GM21717 (cell line): ENCODE measurements at regions not wholly inside any gene's neighbourhood (a gene's known extent, or its start where the extent isn't known, plus 50 kb on each side); places are given as distances from the start of the nearest gene placed in this dataset.

Experiments
- ATAC-seq: cut with Tn5 transposase; IDR thresholded peaks from one replicate; pipeline ENCODE4 v1.9.1; 2021; ENCODE audit warnings: mild to moderate bottlenecking, moderate library complexity; ENCODE audit not compliant: unreplicated experiment

DNA sequence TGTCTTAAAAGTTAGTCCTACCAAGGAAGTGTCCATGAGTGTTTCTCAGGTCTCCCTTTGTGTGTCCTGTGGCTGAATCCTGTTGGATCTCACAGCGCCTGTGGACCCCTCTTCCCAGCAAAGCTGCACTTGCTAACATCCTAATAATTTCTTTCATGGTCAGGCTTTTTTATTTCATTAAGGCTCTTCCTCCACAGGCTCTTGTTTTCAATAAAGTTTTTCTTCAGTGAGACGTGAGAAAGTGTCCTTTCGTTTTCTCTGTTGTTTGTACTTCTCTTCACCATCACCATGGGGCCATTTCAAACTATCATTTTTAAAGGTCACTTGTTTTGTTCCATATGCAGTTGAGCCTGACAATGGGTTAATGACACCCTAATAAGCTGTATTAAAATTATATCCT is 231.5 kb downstream of the LMO4 start:
- no peak for ATAC-seq

DNA sequence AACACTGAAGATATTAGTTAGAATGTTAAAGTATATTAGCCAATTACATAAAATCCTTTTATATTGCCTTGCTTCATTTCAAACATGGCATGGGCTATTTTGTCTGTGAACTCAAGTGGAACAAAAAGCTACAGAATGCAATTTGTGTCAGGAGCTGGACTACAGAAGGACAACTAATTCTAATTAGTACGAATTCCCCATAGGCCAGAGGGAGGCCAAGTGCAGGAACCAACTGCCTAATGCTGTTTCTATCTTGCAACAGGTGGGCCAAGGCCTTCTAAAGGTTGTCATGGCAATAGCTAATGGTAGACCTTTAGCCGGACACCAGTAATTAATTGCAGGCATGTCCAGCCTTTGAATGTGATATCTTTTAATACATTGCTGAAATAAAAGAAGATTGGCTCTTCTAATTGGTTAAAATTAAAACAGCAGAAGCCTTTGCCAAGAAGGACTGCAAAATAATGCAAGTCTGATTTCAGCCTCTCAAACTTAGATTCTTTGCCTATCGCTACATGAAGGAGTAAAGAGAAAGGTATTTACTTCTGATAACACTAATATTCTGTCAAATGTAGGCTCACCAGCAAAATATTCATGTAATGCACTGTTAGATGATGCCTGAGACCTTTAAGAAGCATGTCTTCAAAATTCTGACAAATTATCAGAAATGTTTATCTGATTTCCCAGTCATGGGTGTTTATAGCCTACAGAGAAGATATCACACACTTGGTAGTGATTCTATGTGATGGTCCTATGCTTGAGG is 232.1 kb downstream of the LMO4 start:
- ATAC-seq: no peak

DNA sequence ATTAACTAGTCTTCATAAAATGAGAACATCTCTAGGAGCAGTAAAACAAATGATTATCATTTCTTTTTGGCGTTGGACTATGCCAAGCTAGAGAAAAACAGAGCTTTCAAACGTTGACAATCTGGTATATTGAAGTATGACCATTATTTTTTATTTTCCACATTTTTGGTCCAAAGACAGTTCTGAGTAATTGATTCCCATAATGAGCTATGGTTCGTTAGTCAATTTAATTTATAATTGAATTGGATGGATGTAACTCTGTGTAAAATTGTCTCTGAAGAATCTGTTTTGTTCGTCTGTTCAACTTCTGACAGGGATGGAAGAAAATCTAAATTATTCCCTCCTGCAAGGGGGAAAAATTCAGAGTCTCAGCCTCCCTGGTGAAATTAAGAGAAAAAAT is 234.5 kb downstream of the LMO4 start:
- ATAC-seq: no peak

DNA sequence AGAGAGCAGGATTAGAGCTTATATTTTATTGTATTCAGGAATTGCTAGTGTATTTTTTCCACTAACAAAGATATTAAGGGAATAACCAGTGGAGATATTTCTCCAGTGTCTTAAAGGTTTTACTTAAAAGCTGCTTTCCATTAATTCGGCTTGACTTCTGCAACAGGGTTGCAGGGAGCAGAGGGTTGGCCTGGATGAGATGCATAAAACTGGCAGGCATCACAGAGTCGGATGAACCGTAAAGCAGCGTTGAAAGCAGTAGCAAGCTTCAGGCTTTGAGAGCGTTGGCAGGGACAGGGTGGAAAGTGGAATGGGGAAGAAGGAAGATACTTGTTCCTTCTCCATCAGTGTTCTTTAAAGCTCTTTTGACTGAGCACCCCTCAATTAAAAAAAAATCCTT is 237.2 kb downstream of the LMO4 start:
- ATAC-seq: no peak

DNA sequence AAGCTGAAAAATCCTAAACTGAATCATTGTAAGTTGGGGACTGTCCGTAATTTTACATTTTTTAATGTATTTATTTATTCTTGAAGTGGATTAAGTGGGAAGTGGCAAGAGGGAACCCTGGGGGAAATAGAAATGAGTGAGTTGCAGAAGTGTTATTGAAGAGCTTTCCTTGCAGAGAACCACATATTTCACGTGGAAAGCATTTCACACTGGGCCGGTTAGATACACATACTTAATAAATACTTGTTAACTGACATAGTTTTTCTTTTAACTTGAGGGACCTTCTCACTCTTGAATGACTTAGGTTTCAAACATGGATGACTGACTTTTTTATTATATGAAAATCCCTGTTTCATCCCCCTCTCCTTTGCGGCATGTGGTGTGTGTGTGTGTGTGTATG is 239.3 kb downstream of the LMO4 start:
- no peak for ATAC-seq

DNA sequence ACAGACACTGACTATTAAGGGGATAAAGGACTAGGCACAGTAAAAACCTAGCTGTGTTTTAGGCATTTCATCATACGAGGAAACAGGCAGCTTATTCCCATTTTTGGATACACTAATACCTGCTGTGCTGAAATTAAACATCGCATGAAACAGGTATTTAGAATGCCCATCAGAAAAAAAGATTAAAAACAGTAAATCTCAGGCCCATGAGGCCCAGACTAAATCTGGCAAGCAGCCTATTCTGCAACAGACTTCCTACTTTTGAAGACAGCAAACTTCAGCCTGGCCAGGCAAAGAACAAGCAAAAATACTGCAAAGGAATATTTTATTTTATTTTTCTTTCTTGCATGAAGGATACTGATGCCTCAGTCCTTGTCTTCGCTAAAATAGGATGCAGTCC is 240.2 kb downstream of the LMO4 start:
- ATAC-seq: no peak

DNA sequence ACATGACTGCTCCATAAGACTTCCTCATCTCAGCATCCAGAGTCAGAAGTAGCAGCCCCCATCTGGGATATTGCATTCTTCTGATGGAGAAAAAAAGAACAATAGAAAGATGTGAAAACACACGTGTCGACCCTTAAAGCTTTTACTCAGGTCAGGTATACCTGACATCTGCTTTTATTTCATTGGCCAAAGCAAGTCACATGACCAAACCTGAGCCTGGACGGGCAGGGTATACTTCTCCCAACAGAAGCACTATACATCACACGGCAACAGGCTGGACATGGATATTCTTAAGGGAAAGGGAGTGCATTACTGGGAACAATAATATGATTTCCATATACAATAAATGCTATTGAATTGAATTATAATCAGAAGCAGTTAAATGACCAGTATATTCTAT is 243.3 kb downstream of the LMO4 start:
- ATAC-seq: no peak

DNA sequence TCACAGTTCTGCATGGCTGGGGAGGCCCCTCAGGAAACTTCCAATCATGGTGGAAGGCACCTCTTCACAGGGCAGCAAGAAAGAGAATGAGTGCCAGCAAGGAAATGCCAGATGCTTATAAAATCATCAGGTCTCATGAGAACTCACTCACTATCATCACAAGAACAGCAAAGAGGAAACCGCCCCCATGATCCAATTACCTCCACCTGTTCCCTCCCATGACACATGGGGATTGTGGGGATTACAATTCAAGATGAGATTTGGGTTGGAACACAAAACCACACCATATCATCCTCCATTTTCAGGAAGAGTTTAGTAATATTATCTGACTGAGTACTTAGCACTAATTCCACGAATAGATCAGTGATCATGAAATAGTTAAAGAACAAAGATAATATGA is 244.2 kb downstream of the LMO4 start:
- ATAC-seq: no peak

DNA sequence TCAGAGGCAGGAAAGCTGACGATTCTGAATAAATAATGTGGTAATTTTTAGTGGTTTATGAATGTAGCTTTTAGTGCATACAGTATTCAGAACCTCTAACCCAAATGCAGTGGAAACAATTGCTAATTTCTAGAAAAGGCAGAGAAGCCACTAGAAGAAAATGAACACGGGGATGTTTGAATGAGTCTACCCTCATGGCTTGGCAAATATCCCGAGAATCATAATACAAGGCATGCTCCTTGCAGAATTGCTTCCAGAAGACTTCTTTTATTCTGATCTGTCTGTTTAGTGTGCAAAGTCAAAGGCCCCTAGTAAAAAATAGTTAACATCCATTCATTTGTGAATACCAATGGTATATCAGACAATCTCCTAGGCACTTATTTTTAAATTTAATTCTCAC is 246.8 kb downstream of the LMO4 start:
- no peak for ATAC-seq

DNA sequence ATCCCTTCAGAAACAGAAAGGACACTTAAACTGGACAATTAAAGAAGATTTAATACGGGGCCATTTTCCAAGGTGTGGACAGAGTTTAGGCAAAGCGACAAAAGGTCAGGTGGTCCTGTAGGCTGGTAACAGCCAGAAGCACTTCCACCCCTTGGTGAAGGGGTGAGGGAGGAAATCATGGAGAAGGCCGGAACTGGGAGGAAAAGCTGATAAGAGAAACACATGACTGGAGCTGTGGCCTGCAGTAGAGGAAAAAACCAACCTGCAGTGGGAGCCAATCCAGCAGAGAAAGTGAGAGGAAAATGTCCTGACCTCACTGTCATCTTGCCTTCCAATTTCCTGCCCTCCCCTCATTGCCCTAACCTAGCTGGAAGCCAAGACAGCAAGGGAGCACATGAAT is 249.8 kb downstream of the LMO4 start:
- no peak for ATAC-seq

DNA sequence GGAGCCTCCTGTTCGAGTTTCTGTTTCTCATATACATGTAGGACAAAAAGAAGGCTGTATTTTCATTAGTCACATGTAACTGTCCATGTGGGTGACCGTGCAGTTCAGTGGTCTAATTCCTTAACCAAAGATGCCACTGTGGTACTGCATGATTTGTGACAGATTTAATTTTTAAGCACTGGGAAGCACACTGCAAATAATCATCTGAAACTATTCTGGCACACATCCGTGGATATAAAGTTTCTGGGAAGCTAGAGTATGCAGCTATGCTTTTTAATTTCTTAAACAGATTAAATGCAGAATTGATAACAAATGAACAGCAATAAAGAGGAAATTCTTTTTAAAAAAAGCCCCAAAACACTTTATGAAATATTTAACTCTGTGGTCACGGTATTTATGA is 254.8 kb downstream of the LMO4 start:
- ATAC-seq: no peak

DNA sequence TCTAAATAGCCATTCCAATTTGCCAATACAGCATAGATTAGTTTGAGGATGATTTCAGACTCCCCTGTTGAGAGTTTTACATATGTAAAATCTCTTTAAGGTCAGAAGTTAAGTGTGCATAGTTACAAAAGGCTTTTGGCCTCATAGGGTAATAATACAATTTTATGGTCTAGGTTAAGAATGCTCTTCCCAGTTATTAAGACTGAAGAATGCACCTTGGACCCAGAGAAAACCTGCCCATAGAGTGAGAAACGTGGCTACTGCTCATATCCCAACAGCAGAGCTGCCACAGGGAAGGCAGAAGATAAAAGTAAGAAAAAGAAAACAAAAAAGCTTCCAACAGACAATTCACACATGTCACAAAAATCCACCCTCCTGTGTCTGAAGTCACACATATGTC is 255.9 kb downstream of the LMO4 start:
- no peak for ATAC-seq

DNA sequence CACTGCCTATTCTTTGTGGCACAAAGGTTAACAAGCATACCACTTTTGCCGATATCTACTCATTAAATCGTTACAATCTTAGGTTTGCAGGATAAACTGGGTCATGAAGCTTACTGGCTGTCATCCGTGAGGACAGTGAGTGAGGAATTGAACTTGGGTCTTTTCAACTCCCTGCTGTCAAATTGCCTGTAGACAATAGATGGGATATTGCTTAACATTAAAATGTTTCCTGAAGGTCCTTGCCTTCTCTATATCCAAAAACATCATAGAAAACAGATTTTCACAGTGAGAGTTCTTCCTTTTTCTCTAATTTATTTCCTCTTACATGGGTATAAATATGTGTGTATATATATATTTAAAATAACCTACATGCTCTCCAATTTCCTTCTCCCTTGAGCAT is 257.8 kb downstream of the LMO4 start:
- no peak for ATAC-seq

DNA sequence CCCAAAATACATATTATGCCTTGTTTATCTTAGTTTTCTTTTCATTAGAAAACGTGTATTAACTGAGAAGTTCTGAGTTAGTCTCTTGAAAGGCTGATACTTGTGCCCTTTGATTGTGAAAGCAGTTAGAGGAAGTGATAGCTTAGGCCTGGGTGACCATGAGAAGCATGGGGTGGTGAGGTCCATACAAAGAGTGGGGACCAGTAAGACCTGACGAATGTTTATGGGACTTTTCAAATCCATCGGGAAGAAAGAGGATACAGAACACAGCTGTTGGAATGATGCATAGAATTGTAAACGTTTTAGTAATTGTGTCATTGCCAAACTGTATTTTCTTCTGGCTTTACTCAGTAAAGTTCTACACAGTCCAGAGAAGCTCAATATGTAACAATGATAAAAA is 259.8 kb downstream of the LMO4 start:
- ATAC-seq: peak; percentile 71

DNA sequence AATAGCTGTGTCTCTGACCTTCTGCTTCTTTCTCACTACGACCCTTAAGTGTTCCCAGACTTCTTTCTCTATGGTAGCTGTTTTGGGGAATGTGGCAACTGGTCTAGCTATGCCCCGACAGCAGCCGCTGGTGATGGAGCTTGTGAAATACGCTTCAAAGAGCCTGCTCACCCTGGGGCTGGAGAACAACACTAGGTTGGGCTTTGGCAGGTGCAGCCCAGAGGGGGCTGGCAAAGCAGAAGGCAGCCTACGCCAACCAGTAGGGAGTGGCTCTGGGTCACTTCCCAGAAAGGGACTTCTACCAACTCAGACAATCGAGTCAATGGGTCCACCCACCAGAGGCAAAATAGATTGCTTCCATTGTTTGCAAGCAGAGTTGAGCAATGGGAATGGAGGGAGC is 262.8 kb downstream of the LMO4 start:
- no peak for ATAC-seq

DNA sequence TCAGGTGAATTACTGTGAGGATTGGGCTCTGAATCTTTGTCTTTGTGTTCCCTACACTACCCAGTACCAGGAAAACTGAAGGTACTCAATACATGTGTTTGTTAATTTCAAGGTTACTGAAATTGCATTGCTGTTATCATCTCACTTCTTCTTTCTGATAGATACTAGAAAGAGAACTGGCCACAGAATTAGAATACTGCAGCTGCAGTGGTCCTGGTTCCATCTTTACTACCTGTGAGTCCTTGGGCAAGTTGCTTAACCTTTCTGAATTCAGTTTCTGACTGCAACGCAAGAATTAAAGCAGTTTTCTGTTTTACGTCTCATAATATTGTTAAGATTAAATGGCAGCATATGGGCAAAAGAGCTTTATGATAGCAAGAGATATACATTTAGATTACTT is 263.5 kb downstream of the LMO4 start:
- ATAC-seq: peak; percentile 91

DNA sequence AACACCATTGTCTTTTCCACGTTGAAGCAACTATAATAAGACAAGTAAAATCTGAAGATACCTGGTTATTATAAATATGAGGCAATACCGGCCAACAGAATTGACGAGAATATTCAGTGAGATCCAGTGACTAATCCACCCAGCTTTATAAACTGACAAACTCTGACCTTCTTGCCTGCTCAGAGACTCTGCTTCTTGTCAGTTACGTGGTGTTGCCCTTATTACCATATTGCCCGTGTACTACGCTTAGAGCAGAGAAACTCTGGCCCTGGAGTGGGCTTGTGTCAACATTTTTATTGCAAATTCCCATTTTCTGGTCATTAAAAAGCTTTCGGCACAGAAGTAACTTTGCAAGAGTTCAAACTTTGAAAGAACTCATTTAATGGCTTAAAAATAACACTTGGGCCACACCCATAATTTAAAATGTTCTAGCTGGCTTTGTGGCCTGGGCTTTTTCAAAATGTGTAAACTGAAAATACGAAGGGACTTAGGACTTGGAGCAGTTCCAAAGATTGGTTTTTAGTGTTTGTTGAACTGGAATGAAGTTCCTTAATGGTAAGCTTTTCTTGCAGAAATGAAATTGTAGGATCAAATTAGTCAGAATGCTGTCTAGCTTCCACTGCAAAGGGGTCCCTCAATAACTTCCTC is 266.2 kb downstream of the LMO4 start:
- ATAC-seq: no peak

DNA sequence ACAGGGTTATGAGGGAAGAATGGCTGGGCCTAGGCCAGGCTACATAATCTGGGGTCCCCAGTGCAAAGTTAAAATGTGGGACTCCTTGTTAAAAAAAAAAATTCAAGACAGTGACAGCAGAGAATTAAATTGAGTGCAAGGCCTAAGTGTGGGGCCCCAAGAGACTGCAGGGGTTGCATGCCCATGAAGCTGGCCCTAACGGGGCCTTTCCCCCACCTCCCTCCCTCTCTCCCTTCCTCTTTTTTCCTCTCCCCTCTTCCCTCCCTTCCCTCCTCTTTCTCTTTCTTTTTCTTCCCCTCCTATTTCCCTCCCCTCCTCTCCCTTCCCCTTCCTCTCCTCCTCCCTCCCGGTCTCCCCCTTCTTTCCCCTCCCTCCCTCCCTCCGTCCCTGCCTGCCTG is 266.7 kb downstream of the LMO4 start:
- ATAC-seq: no peak

DNA sequence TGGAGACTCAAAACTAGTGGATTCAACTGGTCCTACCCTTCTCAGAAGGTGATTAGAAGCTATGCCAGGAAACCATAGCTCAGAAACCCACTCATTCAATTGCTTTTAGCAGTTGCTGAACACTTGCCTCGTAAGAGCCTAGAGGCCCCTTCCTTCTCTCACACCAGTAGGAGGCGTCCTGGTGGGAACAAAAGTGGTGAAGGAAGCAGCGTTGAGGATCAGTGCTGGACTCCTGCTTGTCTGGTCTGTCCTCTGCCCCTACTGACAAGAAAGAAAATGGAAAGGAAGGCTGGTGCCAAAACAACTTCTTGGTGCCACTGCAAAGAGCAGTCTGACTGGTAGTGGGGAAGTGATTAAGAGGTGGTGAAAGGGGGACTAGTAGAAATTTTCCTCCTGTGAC is 269.7 kb downstream of the LMO4 start:
- ATAC-seq: no peak

DNA sequence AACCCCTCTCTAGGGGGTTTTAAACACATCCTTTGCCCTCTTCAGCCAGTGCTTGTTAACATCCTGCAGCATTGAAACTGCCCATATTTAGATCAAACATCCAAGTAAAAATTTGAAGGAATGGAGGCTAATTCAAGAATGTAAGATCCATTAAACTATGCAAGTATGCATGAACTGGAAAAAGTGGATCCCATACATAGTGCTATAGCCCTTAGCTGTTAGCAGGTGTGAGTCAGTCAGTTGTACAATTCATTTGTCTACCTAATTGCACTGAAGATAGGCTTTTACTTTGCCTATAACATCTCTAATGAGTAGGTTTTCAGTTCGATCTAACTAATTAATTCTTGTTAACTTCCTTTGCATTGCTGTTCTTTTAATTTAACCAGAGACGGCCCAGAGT is 270.9 kb downstream of the LMO4 start:
- ATAC-seq: no peak

DNA sequence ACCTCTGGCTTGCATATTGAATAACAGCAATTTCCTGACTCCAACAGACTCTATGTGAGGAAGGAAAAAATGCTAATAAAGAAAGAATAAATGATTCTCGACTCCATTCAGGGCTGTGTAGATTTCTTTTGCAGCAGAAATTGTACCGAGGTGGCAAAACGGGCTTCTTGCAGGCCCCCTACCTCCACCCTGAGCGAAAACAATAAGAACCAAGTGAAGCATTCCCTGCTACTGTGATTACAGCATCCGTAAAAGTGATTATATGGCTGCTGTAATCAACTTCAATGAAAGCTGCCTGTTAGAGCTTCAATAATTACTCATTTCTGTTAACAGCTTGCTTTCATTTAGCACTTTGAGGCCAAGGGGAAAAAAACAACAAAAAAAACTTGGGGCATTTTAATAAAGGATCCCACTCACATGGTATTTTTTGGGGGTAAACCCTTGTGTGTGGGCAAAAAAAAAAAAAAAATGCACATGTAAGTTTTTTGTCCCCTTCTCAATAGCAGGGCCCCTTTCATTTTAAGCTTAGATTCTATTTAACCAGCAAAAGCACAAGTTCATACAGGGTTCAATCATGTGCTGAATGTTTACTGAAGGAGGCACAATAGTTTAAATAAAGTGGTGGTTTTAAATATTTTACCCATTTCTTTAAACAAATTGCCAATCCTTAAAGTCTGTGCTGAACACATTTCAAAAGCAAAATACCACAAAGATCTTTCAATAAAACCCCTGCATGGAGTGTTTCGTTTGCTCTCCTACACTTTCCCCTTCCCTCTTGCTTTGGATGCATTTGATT is 271.6 kb downstream of the LMO4 start:
- no peak for ATAC-seq

DNA sequence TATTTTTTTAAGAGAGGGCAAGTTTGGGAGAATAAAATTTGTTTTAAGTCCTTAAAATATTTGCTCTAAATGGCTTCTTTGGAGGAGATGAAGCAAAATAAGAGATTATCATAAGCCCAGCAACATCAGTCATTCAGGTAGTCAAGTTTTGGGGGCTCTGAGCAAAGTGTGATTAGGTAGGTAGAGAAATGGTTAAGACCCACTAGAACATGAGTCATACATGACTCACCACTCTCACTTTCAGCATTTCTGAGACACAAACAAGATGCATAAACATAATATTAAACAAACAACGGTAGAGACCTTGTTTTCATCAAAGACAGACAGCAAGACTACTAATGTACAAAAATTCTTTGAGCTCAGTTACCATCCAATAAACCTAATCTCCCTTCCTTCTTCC is 272.2 kb downstream of the LMO4 start:
- ATAC-seq: no peak
